Fibroblast of lung (primary cell): ENCODE measurements at regions not wholly inside any gene's neighbourhood (a gene's known extent, or its start where the extent isn't known, plus 50 kb on each side); places are given as distances from the start of the nearest gene placed in this dataset.

ENCODE experiments used
- EZH2 ChIP-seq: IDR thresholded peaks from 2 replicates; pipeline ENCODE4 v1.5.1; 2012; ENCODE audit warnings: low read length, control low read depth, mild to moderate bottlenecking; ENCODE audit errors: missing control alignments
- TF ChIP-seq, protein P1 (sequence below), 2 donors: IDR thresholded peaks in 1 of 2; conservative IDR thresholded peaks in 1 of 2; 1 replicate in 1 of 2; 2 replicates in 1 of 2; pipeline ENCODE4 v1.5.1; 2011 to 2012; ENCODE audit warnings: low read length in 2 of 2, control low read depth in 1 of 2, inconsistent platforms in 1 of 2, low read depth in 1 of 2, mild to moderate bottlenecking in 1 of 2

DNA sequence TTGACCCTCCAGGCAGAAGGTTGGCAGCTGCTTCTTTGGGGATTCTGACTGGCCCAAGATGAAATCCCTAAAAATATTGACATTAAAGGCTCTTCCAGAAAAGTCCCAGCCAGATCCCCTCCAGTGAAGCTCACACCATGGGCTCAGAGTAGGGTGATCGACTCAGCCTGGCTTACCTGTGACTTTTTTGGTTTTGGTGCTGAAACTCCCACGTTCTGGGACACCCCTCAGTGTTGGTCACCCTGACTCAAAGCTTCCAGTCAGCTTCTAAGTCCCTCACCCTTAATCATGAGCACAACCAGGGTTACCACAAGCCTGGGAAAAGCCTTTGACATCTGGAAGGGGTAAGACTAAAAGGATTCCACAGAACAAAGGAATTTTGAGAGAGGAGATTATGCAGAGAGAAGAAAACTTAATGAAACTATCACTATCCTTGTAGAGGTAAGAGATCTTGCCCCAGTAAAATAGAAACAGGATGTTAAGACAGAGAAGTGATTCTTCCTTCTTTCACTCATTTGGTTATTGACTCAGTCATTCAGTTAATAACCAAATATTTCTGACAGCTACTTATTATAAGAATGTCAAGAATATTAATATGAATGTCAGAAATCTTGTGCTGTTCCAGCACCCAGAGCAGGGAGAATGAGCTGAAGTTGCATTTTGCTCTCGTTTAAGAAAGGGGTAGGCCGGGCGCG, 66.8 kb upstream of the SEC11C start:
- TF ChIP-seq, protein P1, sequence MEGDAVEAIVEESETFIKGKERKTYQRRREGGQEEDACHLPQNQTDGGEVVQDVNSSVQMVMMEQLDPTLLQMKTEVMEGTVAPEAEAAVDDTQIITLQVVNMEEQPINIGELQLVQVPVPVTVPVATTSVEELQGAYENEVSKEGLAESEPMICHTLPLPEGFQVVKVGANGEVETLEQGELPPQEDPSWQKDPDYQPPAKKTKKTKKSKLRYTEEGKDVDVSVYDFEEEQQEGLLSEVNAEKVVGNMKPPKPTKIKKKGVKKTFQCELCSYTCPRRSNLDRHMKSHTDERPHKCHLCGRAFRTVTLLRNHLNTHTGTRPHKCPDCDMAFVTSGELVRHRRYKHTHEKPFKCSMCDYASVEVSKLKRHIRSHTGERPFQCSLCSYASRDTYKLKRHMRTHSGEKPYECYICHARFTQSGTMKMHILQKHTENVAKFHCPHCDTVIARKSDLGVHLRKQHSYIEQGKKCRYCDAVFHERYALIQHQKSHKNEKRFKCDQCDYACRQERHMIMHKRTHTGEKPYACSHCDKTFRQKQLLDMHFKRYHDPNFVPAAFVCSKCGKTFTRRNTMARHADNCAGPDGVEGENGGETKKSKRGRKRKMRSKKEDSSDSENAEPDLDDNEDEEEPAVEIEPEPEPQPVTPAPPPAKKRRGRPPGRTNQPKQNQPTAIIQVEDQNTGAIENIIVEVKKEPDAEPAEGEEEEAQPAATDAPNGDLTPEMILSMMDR (conservative IDR thresholded peaks at IDR 0.05 in 1 of 2, IDR thresholded peaks at IDR 0.05 in 1 of 2; ENCODE audit: low read depth in 1 of 2, low read length in 2 of 2) = no peak
- no peak for TF ChIP-seq EZH2
